ENCODE measurements at regions not wholly inside any gene's neighbourhood (a gene's known extent, or its start where the extent isn't known, plus 50 kb on each side); places are given as distances from the start of the nearest gene placed in this dataset.

- intact Hi-C loops (cut with DNase I), result no loop called here
- no peak for TF ChIP-seq POLR2A (IDR thresholded peaks at IDR 0.05)
- TF ChIP-seq CTCF (IDR thresholded peaks at IDR 0.05), result no peak
- H3K9me3 ChIP-seq, result no peaks in the 10 kb centered on the region
- DNase-seq (no peak), ATAC-seq (no peak)
- H3K4me3 ChIP-seq, result no peak overlapping the region
- WGBS (ENCODE audit: insufficient coverage, low coverage, low lambda C conversion rate, missing lambda C conversion rate), result 55% methylated on average over 1 of the region's 2 CpGs
- H3K36me3 ChIP-seq, result no peaks in the 10 kb centered on the region
- no peaks in the 10 kb centered on the region for H3K27me3 ChIP-seq
- no peak overlapping the region for H3K27ac ChIP-seq
- no peaks in the 10 kb centered on the region for H3K4me1 ChIP-seq
These were observed 87.7 kb downstream of the ZNF518B start for GRCh38 chr4:10369517-10369916.

- H3K4me3 ChIP-seq, result no peak overlapping the region
- H3K9me3 ChIP-seq, result no peaks in the 10 kb centered on the region
- intact Hi-C loops (cut with DNase I), result no loop called here
- no peaks in the 10 kb centered on the region for H3K27me3 ChIP-seq
- no peak for DNase-seq
- no peaks in the 10 kb centered on the region for H3K4me1 ChIP-seq
- TF ChIP-seq CTCF (IDR thresholded peaks at IDR 0.05) (no peak), POLR2A (IDR thresholded peaks at IDR 0.05) (no peak)
- no peak for ATAC-seq
- no peak overlapping the region for H3K27ac ChIP-seq
- no peaks in the 10 kb centered on the region for H3K36me3 ChIP-seq
These were observed 90.6 kb downstream of the ZNF518B start for GRCh38 chr4:10366628-10367027.

- H3K9me3 ChIP-seq, result no peaks in the 10 kb centered on the region
- H3K4me1 ChIP-seq, result no peaks in the 10 kb centered on the region
- no peak overlapping the region for H3K4me3 ChIP-seq
- no peak overlapping the region for H3K27ac ChIP-seq
- TF ChIP-seq POLR2A (IDR thresholded peaks at IDR 0.05) (no peak), CTCF (IDR thresholded peaks at IDR 0.05) (no peak)
- ATAC-seq (no peak), DNase-seq (no peak)
- 71% methylated on average over 2 of the region's 2 CpGs for WGBS (ENCODE audit: insufficient coverage, low coverage, low lambda C conversion rate, missing lambda C conversion rate)
- intact Hi-C loops (cut with DNase I), result no loop called here
- no peaks in the 10 kb centered on the region for H3K36me3 ChIP-seq
- no peaks in the 10 kb centered on the region for H3K27me3 ChIP-seq
These were observed 93.0 kb downstream of the ZNF518B start for GRCh38 chr4:10364194-10364593.

GRCh38 chr4:10354746-10355145, 102.5 kb downstream of the ZNF518B start:
- H3K36me3 ChIP-seq, result no peaks in the 10 kb centered on the region
- no peaks in the 10 kb centered on the region for H3K27me3 ChIP-seq
- no peak overlapping the region for H3K4me3 ChIP-seq
- no peak overlapping the region for H3K27ac ChIP-seq
- H3K9me3 ChIP-seq, result no peaks in the 10 kb centered on the region
- no peaks in the 10 kb centered on the region for H3K4me1 ChIP-seq
- no peak for DNase-seq
- no peak for ATAC-seq
- intact Hi-C loops (cut with DNase I), result no loop called here
- TF ChIP-seq CTCF (IDR thresholded peaks at IDR 0.05) (no peak), POLR2A (IDR thresholded peaks at IDR 0.05) (no peak)

GRCh38 chr4:10354225-10354624, 103.0 kb downstream of the ZNF518B start:
- H3K4me1 ChIP-seq, result no peaks in the 10 kb centered on the region
- ATAC-seq (peak in 1 of 4 donors; percentile 41), DNase-seq (peak in 1 of 3 donors; percentile 27)
- no peaks in the 10 kb centered on the region for H3K9me3 ChIP-seq
- no peak overlapping the region for H3K4me3 ChIP-seq
- H3K27ac ChIP-seq, result no peak overlapping the region
- WGBS (ENCODE audit: insufficient coverage, low coverage, low lambda C conversion rate, missing lambda C conversion rate), result 73% methylated on average over 2 of the region's 2 CpGs
- H3K36me3 ChIP-seq, result no peaks in the 10 kb centered on the region
- H3K27me3 ChIP-seq, result no peaks in the 10 kb centered on the region
- intact Hi-C loops (cut with DNase I), result no loop called here
- TF ChIP-seq POLR2A (IDR thresholded peaks at IDR 0.05), result no peak
- TF ChIP-seq CTCF (IDR thresholded peaks at IDR 0.05), result no peak
